A549 (cell line): ENCODE measurements at regions not wholly inside any gene's neighbourhood (a gene's known extent, or its start where the extent isn't known, plus 50 kb on each side); places are given as distances from the start of the nearest gene placed in this dataset.

ENCODE experiments used
- ATAC-seq, 2 experiments: fragments of 200-7000 bp in 1 of 2; fragments of >200 bp in 1 of 2; cut with Nextera tagmentation in 1 of 2; cut with Tn5 transposase in 1 of 2; 3 replicates each; pipeline versions ENCODE4 v1.8.0 to v1.9.1; 2018 to 2020; ENCODE audit warnings: mild to moderate bottlenecking in 1 of 2, moderate library complexity in 1 of 2
- CTCF ChIA-PET: fragments of 300-600 bp; sonication (Branson Sonifier 250); formaldehyde crosslinking; extraction: SDS; loops from one replicate; lab custom pipeline; 2021; ENCODE audit warnings: antibody characterized with exemption, inconsistent platforms; lab: Yijun Ruan, JAX
- POLR2A ChIA-PET: fragments of 350-600 bp; formaldehyde crosslinking; extraction: SDS; loops from one replicate; lab custom pipeline; 2021; ENCODE audit warnings: antibody characterized with exemption, inconsistent platforms; lab: Yijun Ruan, JAX
- DNase-seq, 2 experiments: peaks; one replicate each; pipeline versions ENCODE4 v3.0.0 to v3.0.0-alpha.2; 2011 to 2016; ENCODE audit warnings: low read depth in 1 of 2, low spot score in 1 of 2
- FAIRE-seq: peaks from 2 replicates; lab custom pipeline; 2011; peaks lifted over from hg19 to GRCh38; lab: Jason Lieb, UNC
- H3K27ac ChIP-seq, 2 experiments: fragments of >200 bp; sonication (Bioruptor Twin); formaldehyde crosslinking; 3 replicates each; pipeline ENCODE4 v1.5.1; 2016 to 2017
- H3K4me1 ChIP-seq: fragments of >200 bp; sonication (Bioruptor Twin); formaldehyde crosslinking; 3 replicates; pipeline ENCODE4 v1.6.1; 2016
- H3K4me2 ChIP-seq: fragments of >200 bp; sonication (Bioruptor Twin); formaldehyde crosslinking; 3 replicates; pipeline ENCODE4 v1.6.1; 2016
- H3K4me3 ChIP-seq: fragments of >200 bp; sonication (Bioruptor Twin); formaldehyde crosslinking; 3 replicates; pipeline ENCODE4 v1.5.1; 2016
- H3K9me3 ChIP-seq: fragments of >200 bp; sonication (Bioruptor Twin); formaldehyde crosslinking; 3 replicates; pipeline ENCODE4 v1.6.1; 2016
- ATOH8 ChIP-seq: fragments of 250-450 bp; sonication (Bioruptor Pico); IDR thresholded peaks from 2 replicates; pipeline ENCODE4 v1.5.0; 2020; ENCODE audit warnings: low read depth, mild to moderate bottlenecking, moderate library complexity
- BHLHE40 ChIP-seq: IDR thresholded peaks from 2 replicates; pipeline ENCODE4 v1.6.1; 2012; ENCODE audit warnings: low read depth, low read length, inconsistent platforms
- CBX2 ChIP-seq: fragments of 200-600 bp; sonication (generic); IDR thresholded peaks from 2 replicates; pipeline ENCODE4 v1.6.1; 2016; ENCODE audit warnings: low read depth, mild to moderate bottlenecking, borderline replicate concordance
- CBX8 ChIP-seq: fragments of 200-600 bp; sonication (generic); IDR thresholded peaks from 2 replicates; pipeline ENCODE4 v1.6.1; 2016
- CHD2 ChIP-seq: fragments of 150-350 bp; IDR thresholded peaks from 2 replicates; pipeline ENCODE4 v1.6.1; 2014; ENCODE audit warnings: low read length; ENCODE audit not compliant: partially characterized antibody
- EHF ChIP-seq: fragments of 250-450 bp; sonication (Bioruptor Pico); IDR thresholded peaks from 2 replicates; pipeline ENCODE4 v1.5.0; 2020; ENCODE audit warnings: mild to moderate bottlenecking
- FOSB ChIP-seq: fragments of 250-450 bp; sonication (Bioruptor Pico); IDR thresholded peaks from 2 replicates; pipeline ENCODE4 v1.5.0; 2020; ENCODE audit warnings: mild to moderate bottlenecking, moderate library complexity
- FOXS1 ChIP-seq: fragments of 250-450 bp; sonication (Bioruptor Pico); IDR thresholded peaks from 2 replicates; pipeline ENCODE4 v1.5.0; 2020; ENCODE audit warnings: mild to moderate bottlenecking, moderate library complexity
- HEYL ChIP-seq: fragments of 250-450 bp; sonication (Bioruptor Pico); IDR thresholded peaks from 2 replicates; pipeline ENCODE4 v1.8.0; 2021; ENCODE audit warnings: mild to moderate bottlenecking, moderate library complexity
- HOXA7 ChIP-seq: fragments of 250-450 bp; sonication (Bioruptor Pico); IDR thresholded peaks from 2 replicates; pipeline ENCODE4 v1.5.0; 2020; ENCODE audit warnings: mild to moderate bottlenecking, moderate library complexity
- HOXB13 ChIP-seq: fragments of 250-450 bp; sonication (Bioruptor Pico); IDR thresholded peaks from 2 replicates; pipeline ENCODE4 v1.5.0; 2020; ENCODE audit warnings: low read depth, mild to moderate bottlenecking, moderate library complexity
- HOXB5 ChIP-seq: fragments of 250-450 bp; sonication (Bioruptor Pico); IDR thresholded peaks from 2 replicates; pipeline ENCODE4 v1.5.0; 2020; ENCODE audit warnings: mild to moderate bottlenecking, moderate library complexity
- JUN ChIP-seq, 2 experiments: fragments of >200 bp; sonication (Bioruptor Twin); formaldehyde crosslinking; IDR thresholded peaks; 2 replicates in 1 of 2; 3 replicates in 1 of 2; pipeline ENCODE4 v1.6.1; 2016 to 2017
- KDM5A ChIP-seq: fragments of 200-600 bp; sonication (generic); IDR thresholded peaks from 2 replicates; pipeline ENCODE4 v1.6.1; 2016; ENCODE audit warnings: antibody characterized with exemption, mild to moderate bottlenecking
- MAFK ChIP-seq: fragments of 450-650 bp; IDR thresholded peaks from 2 replicates; pipeline ENCODE4 v1.6.1; 2014; ENCODE audit not compliant: partially characterized antibody
- MAZ ChIP-seq: fragments of 150-350 bp; IDR thresholded peaks from 2 replicates; pipeline ENCODE4 v1.6.1; 2014; ENCODE audit warnings: antibody characterized with exemption, low read depth, low read length, borderline replicate concordance
- NR3C1 ChIP-seq: fragments of >200 bp; sonication (Bioruptor Twin); formaldehyde crosslinking; IDR thresholded peaks from 3 replicates; pipeline ENCODE4 v1.6.1; 2017
- PBX3 ChIP-seq: IDR thresholded peaks from 2 replicates; pipeline ENCODE4 v1.6.1; 2012
- PHF8 ChIP-seq: fragments of 200-600 bp; sonication (generic); IDR thresholded peaks from 2 replicates; pipeline ENCODE4 v1.6.1; 2016; ENCODE audit warnings: low read depth, mild to moderate bottlenecking, antibody characterized with exemption, moderate library complexity, borderline replicate concordance
- RCOR1 ChIP-seq: fragments of 150-350 bp; IDR thresholded peaks from 2 replicates; pipeline ENCODE4 v1.6.1; 2014; ENCODE audit warnings: antibody characterized with exemption, low read length, low read depth
- SREBF2 ChIP-seq: fragments of 450-650 bp; IDR thresholded peaks from 2 replicates; pipeline ENCODE4 v1.6.1; 2014; ENCODE audit warnings: mild to moderate bottlenecking, moderate library complexity
- ZC3H11A ChIP-seq: fragments of 450-650 bp; IDR thresholded peaks from 2 replicates; pipeline ENCODE4 v1.6.1; 2014; ENCODE audit warnings: antibody characterized with exemption, mild to moderate bottlenecking
- ZFP36 ChIP-seq: fragments of 450-650 bp; IDR thresholded peaks from 2 replicates; pipeline ENCODE4 v1.6.1; 2014; ENCODE audit warnings: borderline replicate concordance; ENCODE audit not compliant: partially characterized antibody
- ZNF302 ChIP-seq: fragments of 250-450 bp; sonication (Bioruptor Pico); IDR thresholded peaks from 2 replicates; pipeline ENCODE4 v1.9.0; 2021; ENCODE audit warnings: inconsistent platforms, mild to moderate bottlenecking, moderate library complexity
- ZSCAN20 ChIP-seq: fragments of 250-450 bp; sonication (Bioruptor Pico); IDR thresholded peaks from 2 replicates; pipeline ENCODE4 v1.8.0; 2022; ENCODE audit warnings: mild to moderate bottlenecking, moderate library complexity
- WGBS: methylation state at CpG from one replicate; pipeline ENCODE4 v1.1.6; 2017; ENCODE audit errors: missing lambda C conversion rate; 5-methylcytosine and 5-hydroxymethylcytosine counted together
- TF ChIP-seq, protein P1 (sequence below): fragments of 250-450 bp; sonication (Bioruptor Pico); IDR thresholded peaks from 2 replicates; pipeline ENCODE4 v1.5.0; 2021; ENCODE audit warnings: mild to moderate bottlenecking, moderate library complexity, borderline replicate concordance

DNA sequence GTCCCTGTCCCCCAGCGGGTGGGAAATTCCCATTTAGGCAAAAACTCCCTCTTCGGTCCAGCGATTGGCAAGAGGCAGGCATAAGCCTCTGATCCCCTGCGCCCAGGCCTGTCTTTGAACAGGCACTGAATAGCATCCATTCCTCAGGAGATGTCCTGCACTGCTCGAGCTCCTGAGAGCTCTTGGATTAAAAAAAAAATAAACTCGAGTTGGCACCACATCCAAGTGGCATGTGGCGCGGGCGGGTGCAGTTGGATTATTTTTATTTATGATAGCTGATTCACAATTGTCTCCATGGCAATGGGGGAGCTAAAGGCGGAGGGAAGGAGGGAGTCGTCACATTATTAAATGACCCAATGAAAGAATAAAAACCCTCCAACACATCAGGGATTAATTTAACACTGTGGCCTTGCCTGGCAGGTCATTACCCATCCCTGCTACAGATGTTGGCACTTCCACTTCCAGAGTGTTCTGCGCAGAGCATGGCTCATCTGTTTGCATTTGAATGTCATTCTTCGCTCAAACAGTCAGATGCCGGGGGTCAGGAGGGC lies 207.2 kb downstream of the AACS start:
- POLR2A ChIA-PET, result no interaction called here
- Histone ChIP-seq H3K9me3 (no peaks in the 10 kb centered on the region), H3K4me3 (no peak overlapping the region), H3K27ac (no peak overlapping the region), H3K4me2 (no peak overlapping the region), H3K4me1 (no peaks in the 10 kb centered on the region)
- FAIRE-seq (no peak), ATAC-seq (no peak), DNase-seq (no peak)
- 24% methylated on average over 14 of the region's 14 CpGs for WGBS
- CTCF ChIA-PET, result no interaction called here
- TF ChIP-seq FOXS1 (CRISPR knock-in tag) (no peak), PBX3 (no peak), CBX8 (no peak), MAZ (no peak), EHF (CRISPR knock-in tag) (no peak), HOXB13 (no peak), FOSB (no peak), ZNF302 (no peak), SREBF2 (no peak), HOXB5 (CRISPR knock-in tag) (no peak), HEYL (CRISPR knock-in tag) (no peak), HOXA7 (CRISPR knock-in tag) (no peak)

GRCh38 chr12:125276567-125276966 lies 211.3 kb downstream of the AACS start:
- no peak for TF ChIP-seq HEYL (CRISPR knock-in tag)
- no peak for TF ChIP-seq MAFK
- TF ChIP-seq, protein P1, sequence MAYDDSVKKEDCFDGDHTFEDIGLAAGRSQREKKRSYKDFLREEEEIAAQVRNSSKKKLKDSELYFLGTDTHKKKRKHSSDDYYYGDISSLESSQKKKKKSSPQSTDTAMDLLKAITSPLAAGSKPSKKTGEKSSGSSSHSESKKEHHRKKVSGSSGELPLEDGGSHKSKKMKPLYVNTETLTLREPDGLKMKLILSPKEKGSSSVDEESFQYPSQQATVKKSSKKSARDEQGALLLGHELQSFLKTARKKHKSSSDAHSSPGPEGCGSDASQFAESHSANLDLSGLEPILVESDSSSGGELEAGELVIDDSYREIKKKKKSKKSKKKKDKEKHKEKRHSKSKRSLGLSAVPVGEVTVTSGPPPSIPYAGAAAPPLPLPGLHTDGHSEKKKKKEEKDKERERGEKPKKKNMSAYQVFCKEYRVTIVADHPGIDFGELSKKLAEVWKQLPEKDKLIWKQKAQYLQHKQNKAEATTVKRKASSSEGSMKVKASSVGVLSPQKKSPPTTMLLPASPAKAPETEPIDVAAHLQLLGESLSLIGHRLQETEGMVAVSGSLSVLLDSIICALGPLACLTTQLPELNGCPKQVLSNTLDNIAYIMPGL, result no peak
- TF ChIP-seq, all 56 proteins: peak for 0
- ATAC-seq, result no peak
- CTCF ChIA-PET, result no interaction called here
- H3K9me3 ChIP-seq, result no peaks in the 10 kb centered on the region
- no peak overlapping the region for H3K4me2 ChIP-seq
- no peak overlapping the region for H3K27ac ChIP-seq
- FAIRE-seq, result no peak
- DNase-seq, result no peak
- no peak overlapping the region for H3K4me3 ChIP-seq
- no peaks in the 10 kb centered on the region for H3K4me1 ChIP-seq
- WGBS, result 47% methylated on average over 10 of the region's 10 CpGs
- POLR2A ChIA-PET, result no interaction called here

- FAIRE-seq (no peak), DNase-seq (peak; percentile 9 to 18), ATAC-seq (peak in 1 of 2 experiments; percentile 49; a peak in 2 of 6 replicates)
- POLR2A ChIA-PET, result no interaction called here
- no peaks in the 10 kb centered on the region for H3K9me3 ChIP-seq
- WGBS, result 35% methylated on average over 20 of the region's 20 CpGs
- H3K4me1 ChIP-seq, result no peaks in the 10 kb centered on the region
- no peak overlapping the region for H3K4me3 ChIP-seq
- CTCF ChIA-PET, result no interaction called here
- TF ChIP-seq RCOR1 (no peak), HEYL (CRISPR knock-in tag) (no peak)
- H3K27ac ChIP-seq, result no peak overlapping the region
- H3K4me2 ChIP-seq, result 0 out of 3 replicates have a peak overlapping the region, but pooled peaks have one; percentile 23
These were observed 215.5 kb downstream of the AACS start for GRCh38 chr12:125280482-125281377.

- ChIA-PET CTCF (interaction anchor here (0.6 to 0.8 kb wide), 2 partner anchors 12 to 1256 kb away, joined by 3 read pairs; no protein-coding TSS in a partner anchor), POLR2A (no interaction called here)
- no peak for FAIRE-seq
- DNase-seq, result no peak
- 47% methylated on average over 7 of the region's 7 CpGs for WGBS
- no peak for ATAC-seq
- no peak overlapping the region for H3K27ac ChIP-seq
- H3K4me1 ChIP-seq, result no peaks in the 10 kb centered on the region
- H3K4me3 ChIP-seq, result no peak overlapping the region
- no peak overlapping the region for H3K4me2 ChIP-seq
- H3K9me3 ChIP-seq, result no peaks in the 10 kb centered on the region
- TF ChIP-seq PHF8 (no peak), ZC3H11A (no peak), CHD2 (no peak), ATOH8 (CRISPR knock-in tag) (no peak), JUN (IDR thresholded peaks at IDR 0.05) (no peak), BHLHE40 (no peak), HOXB13 (no peak), HOXA7 (CRISPR knock-in tag) (no peak), CBX2 (no peak), NR3C1 (no peak), ZNF302 (no peak), KDM5A (no peak), FOXS1 (CRISPR knock-in tag) (no peak), ZFP36 (no peak), ZSCAN20 (CRISPR knock-in tag) (no peak), MAFK (no peak)
These were observed 217.7 kb downstream of the AACS start for GRCh38 chr12:125282921-125283320.
